Nephron progenitor cell (in vitro differentiated cells): ENCODE measurements at regions not wholly inside any gene's neighbourhood (a gene's known extent, or its start where the extent isn't known, plus 50 kb on each side); places are given as distances from the start of the nearest gene placed in this dataset.
"Not testable (repeated sequence)": the region's sequence is repeated elsewhere in the genome, so short reads cannot be mapped to it uniquely, and the experiment has no call there.

Experiments used
- DNase-seq: peaks from one replicate; pipeline ENCODE4 v3.0.0; 2021
- H3K27ac Mint-ChIP-seq: 2 replicates; pipeline ENCODE4 v1.8.0; 2021; ENCODE audit warnings: mild to moderate bottlenecking, moderate library complexity, mixed read lengths
- H3K27me3 Mint-ChIP-seq: 2 replicates; pipeline ENCODE4 v1.8.0; 2021; ENCODE audit warnings: mild to moderate bottlenecking, low read depth, mixed read lengths; ENCODE audit not compliant: poor library complexity
- H3K36me3 Mint-ChIP-seq: 2 replicates; pipeline ENCODE4 v1.8.0; 2021; ENCODE audit warnings: low read depth, mixed read lengths
- H3K4me1 Mint-ChIP-seq: 2 replicates; pipeline ENCODE4 v1.8.0; 2021; ENCODE audit warnings: mixed read lengths
- H3K4me3 Mint-ChIP-seq: 2 replicates; pipeline ENCODE4 v1.8.0; 2021; ENCODE audit warnings: mild to moderate bottlenecking, moderate library complexity, mixed read lengths
- H3K9me3 Mint-ChIP-seq: 2 replicates; pipeline ENCODE4 v1.8.0; 2021; ENCODE audit warnings: mild to moderate bottlenecking, moderate library complexity, mixed read lengths
- CTCF ChIP-seq: fragments of 200-600 bp; sonication (generic); IDR thresholded peaks from 2 replicates; pipeline ENCODE4 v1.5.0; 2021; ENCODE audit warnings: antibody characterized with exemption

GRCh38 chr10:91745090-91745831, 53.0 kb upstream of the TNKS2 start:
- H3K4me3 Mint-ChIP-seq: no peak overlapping the region
- DNase-seq: peak; percentile 14
- H3K4me1 Mint-ChIP-seq: no peaks in the 10 kb centered on the region
- peaks cover 36% of the 10 kb centered on the region for H3K9me3 Mint-ChIP-seq
- H3K27me3 Mint-ChIP-seq: peaks cover 1% of the 10 kb centered on the region
- TF ChIP-seq CTCF: peak; percentile 25
- peaks cover 6% of the 10 kb centered on the region for H3K36me3 Mint-ChIP-seq
- H3K27ac Mint-ChIP-seq: no peak overlapping the region

GRCh38 chr10:91743465-91743864, 54.8 kb upstream of the TNKS2 start:
- no peaks in the 10 kb centered on the region for H3K4me1 Mint-ChIP-seq
- TF ChIP-seq CTCF: no peak
- no peak overlapping the region for H3K27ac Mint-ChIP-seq
- no peak for DNase-seq
- peaks cover 38% of the 10 kb centered on the region for H3K9me3 Mint-ChIP-seq
- H3K27me3 Mint-ChIP-seq: peaks cover 2% of the 10 kb centered on the region
- peaks cover 6% of the 10 kb centered on the region for H3K36me3 Mint-ChIP-seq
- no peak overlapping the region for H3K4me3 Mint-ChIP-seq

GRCh38 chr10:91742229-91742628, 56.0 kb upstream of the TNKS2 start:
- TF ChIP-seq CTCF: no peak
- Mint-ChIP-seq H3K9me3 (peaks cover 31% of the 10 kb centered on the region), H3K27ac (no peak overlapping the region), H3K4me3 (no peak overlapping the region), H3K27me3 (peaks cover 3% of the 10 kb centered on the region), H3K4me1 (no peaks in the 10 kb centered on the region), H3K36me3 (peaks cover 6% of the 10 kb centered on the region)
- DNase-seq: no peak

GRCh38 chr10:91741356-91741755, 56.9 kb upstream of the TNKS2 start:
- H3K4me3 Mint-ChIP-seq: no peak overlapping the region
- no peak for TF ChIP-seq CTCF
- H3K27ac Mint-ChIP-seq: no peak overlapping the region
- no peak for DNase-seq
- H3K27me3 Mint-ChIP-seq: peaks cover 5% of the 10 kb centered on the region
- H3K36me3 Mint-ChIP-seq: peaks cover 6% of the 10 kb centered on the region
- H3K4me1 Mint-ChIP-seq: no peaks in the 10 kb centered on the region
- H3K9me3 Mint-ChIP-seq: peaks cover 28% of the 10 kb centered on the region

- H3K27me3 Mint-ChIP-seq: peaks cover 5% of the 10 kb centered on the region
- no peak for TF ChIP-seq CTCF
- H3K4me1 Mint-ChIP-seq: no peaks in the 10 kb centered on the region
- DNase-seq: no peak
- H3K27ac Mint-ChIP-seq: no peak overlapping the region
- peaks cover 2% of the 10 kb centered on the region for H3K36me3 Mint-ChIP-seq
- H3K4me3 Mint-ChIP-seq: no peak overlapping the region
- H3K9me3 Mint-ChIP-seq: peaks cover 18% of the 10 kb centered on the region
Measured at GRCh38 chr10:91740353-91740924, 57.8 kb upstream of the TNKS2 start.

- not testable (repeated sequence) for H3K36me3 Mint-ChIP-seq, DNase-seq, H3K27ac Mint-ChIP-seq, H3K4me1 Mint-ChIP-seq, H3K4me3 Mint-ChIP-seq, H3K27me3 Mint-ChIP-seq
- H3K9me3 Mint-ChIP-seq: peaks cover 24% of the 10 kb centered on the region
Measured at GRCh38 chr10:91732265-91732664, 66.0 kb upstream of the TNKS2 start.

GRCh38 chr10:91729339-91729738, 68.9 kb upstream of the TNKS2 start:
- H3K4me1 Mint-ChIP-seq, H3K4me3 Mint-ChIP-seq, H3K36me3 Mint-ChIP-seq, H3K27me3 Mint-ChIP-seq, H3K27ac Mint-ChIP-seq, DNase-seq: not testable (repeated sequence)
- peaks cover 24% of the 10 kb centered on the region for H3K9me3 Mint-ChIP-seq
